Loucy (cell line): ENCODE measurements at regions not wholly inside any gene's neighbourhood (a gene's known extent, or its start where the extent isn't known, plus 50 kb on each side); places are given as distances from the start of the nearest gene placed in this dataset.

ENCODE experiments used
- CTCF ChIP-seq: fragments of 200-600 bp; sonication (generic); conservative IDR thresholded peaks from 2 replicates; pipeline ENCODE4 v1.5.1; 2014; ENCODE audit warnings: mild to moderate bottlenecking, antibody characterized with exemption, low read length
- EZH2phosphoT487 ChIP-seq: fragments of 200-600 bp; IDR thresholded peaks from 2 replicates; pipeline ENCODE4 v1.6.1; 2018; ENCODE audit warnings: antibody characterized with exemption, mild to moderate bottlenecking, moderate library complexity, borderline replicate concordance

- TF ChIP-seq CTCF (no peak), EZH2phosphoT487 (no peak)
Measured at GRCh38 chr2:117723483-117723882, 91.0 kb upstream of the DDX18 start.
